HEK293 (cell line): ENCODE measurements at regions not wholly inside any gene's neighbourhood (a gene's known extent, or its start where the extent isn't known, plus 50 kb on each side); places are given as distances from the start of the nearest gene placed in this dataset.
"Not testable (repeated sequence)": the region's sequence is repeated elsewhere in the genome, so short reads cannot be mapped to it uniquely, and the experiment has no call there.

Experiments
- FEZF1 ChIP-seq: fragments of 450-650 bp; formaldehyde crosslinking; IDR thresholded peaks from 2 replicates; pipeline ENCODE4 v1.5.1; 2016; ENCODE audit warnings: missing biosample characterization, missing genetic modification characterization
- ZNF214 ChIP-seq: fragments of 450-650 bp; formaldehyde crosslinking; IDR thresholded peaks from 2 replicates; pipeline ENCODE4 v1.5.1; 2017; ENCODE audit warnings: missing biosample characterization, mild to moderate bottlenecking, missing genetic modification characterization, borderline replicate concordance
- TF ChIP-seq, protein P1 (sequence below): fragments of 450-650 bp; formaldehyde crosslinking; IDR thresholded peaks from 2 replicates; pipeline ENCODE4 v1.5.1; 2017; ENCODE audit warnings: missing biosample characterization, missing genetic modification characterization
- TF ChIP-seq, protein P2 (sequence below): fragments of 450-650 bp; formaldehyde crosslinking; IDR thresholded peaks from 2 replicates; pipeline ENCODE4 v1.5.1; 2016; ENCODE audit warnings: missing biosample characterization, missing genetic modification characterization
- TF ChIP-seq, protein P3 (sequence below): fragments of 450-650 bp; formaldehyde crosslinking; IDR thresholded peaks from 2 replicates; pipeline ENCODE4 v1.5.1; 2016; ENCODE audit warnings: missing biosample characterization, missing genetic modification characterization, low read depth

DNA sequence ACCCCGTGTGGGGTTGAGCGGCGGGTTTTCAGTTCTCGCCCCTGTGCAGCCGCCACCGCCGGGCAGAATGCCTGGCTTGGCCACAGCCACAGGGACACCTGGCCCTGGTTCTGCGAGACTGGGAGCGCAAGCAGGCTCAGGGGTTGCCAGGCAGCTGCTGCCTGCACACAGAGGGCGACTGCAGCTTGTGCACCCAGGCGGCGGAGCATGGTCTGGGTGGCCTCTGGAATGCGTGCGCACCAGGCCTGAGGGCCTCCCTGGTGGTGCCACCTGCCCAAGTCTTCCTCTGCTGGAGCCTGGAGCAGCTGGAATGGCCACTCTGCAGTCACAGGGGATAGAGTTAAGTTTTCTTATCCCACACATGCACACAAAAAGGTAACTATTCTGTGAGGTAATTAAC, 80.4 kb upstream of the ZNG1F start:
- not testable (repeated sequence) for TF ChIP-seq ZNF214, FEZF1 (tag by site-specific recombination)
- TF ChIP-seq, protein P1, sequence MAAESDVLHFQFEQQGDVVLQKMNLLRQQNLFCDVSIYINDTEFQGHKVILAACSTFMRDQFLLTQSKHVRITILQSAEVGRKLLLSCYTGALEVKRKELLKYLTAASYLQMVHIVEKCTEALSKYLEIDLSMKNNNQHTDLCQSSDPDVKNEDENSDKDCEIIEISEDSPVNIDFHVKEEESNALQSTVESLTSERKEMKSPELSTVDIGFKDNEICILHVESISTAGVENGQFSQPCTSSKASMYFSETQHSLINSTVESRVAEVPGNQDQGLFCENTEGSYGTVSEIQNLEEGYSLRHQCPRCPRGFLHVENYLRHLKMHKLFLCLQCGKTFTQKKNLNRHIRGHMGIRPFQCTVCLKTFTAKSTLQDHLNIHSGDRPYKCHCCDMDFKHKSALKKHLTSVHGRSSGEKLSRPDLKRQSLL (tag by site-specific recombination): not testable (repeated sequence)
- TF ChIP-seq, protein P2, sequence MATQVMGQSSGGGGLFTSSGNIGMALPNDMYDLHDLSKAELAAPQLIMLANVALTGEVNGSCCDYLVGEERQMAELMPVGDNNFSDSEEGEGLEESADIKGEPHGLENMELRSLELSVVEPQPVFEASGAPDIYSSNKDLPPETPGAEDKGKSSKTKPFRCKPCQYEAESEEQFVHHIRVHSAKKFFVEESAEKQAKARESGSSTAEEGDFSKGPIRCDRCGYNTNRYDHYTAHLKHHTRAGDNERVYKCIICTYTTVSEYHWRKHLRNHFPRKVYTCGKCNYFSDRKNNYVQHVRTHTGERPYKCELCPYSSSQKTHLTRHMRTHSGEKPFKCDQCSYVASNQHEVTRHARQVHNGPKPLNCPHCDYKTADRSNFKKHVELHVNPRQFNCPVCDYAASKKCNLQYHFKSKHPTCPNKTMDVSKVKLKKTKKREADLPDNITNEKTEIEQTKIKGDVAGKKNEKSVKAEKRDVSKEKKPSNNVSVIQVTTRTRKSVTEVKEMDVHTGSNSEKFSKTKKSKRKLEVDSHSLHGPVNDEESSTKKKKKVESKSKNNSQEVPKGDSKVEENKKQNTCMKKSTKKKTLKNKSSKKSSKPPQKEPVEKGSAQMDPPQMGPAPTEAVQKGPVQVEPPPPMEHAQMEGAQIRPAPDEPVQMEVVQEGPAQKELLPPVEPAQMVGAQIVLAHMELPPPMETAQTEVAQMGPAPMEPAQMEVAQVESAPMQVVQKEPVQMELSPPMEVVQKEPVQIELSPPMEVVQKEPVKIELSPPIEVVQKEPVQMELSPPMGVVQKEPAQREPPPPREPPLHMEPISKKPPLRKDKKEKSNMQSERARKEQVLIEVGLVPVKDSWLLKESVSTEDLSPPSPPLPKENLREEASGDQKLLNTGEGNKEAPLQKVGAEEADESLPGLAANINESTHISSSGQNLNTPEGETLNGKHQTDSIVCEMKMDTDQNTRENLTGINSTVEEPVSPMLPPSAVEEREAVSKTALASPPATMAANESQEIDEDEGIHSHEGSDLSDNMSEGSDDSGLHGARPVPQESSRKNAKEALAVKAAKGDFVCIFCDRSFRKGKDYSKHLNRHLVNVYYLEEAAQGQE: not testable (repeated sequence)
- TF ChIP-seq, protein P3, sequence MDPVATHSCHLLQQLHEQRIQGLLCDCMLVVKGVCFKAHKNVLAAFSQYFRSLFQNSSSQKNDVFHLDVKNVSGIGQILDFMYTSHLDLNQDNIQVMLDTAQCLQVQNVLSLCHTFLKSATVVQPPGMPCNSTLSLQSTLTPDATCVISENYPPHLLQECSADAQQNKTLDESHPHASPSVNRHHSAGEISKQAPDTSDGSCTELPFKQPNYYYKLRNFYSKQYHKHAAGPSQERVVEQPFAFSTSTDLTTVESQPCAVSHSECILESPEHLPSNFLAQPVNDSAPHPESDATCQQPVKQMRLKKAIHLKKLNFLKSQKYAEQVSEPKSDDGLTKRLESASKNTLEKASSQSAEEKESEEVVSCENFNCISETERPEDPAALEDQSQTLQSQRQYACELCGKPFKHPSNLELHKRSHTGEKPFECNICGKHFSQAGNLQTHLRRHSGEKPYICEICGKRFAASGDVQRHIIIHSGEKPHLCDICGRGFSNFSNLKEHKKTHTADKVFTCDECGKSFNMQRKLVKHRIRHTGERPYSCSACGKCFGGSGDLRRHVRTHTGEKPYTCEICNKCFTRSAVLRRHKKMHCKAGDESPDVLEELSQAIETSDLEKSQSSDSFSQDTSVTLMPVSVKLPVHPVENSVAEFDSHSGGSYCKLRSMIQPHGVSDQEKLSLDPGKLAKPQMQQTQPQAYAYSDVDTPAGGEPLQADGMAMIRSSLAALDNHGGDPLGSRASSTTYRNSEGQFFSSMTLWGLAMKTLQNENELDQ (tag by site-specific recombination): not testable (repeated sequence)
